ENCODE measurements at regions not wholly inside any gene's neighbourhood (a gene's known extent, or its start where the extent isn't known, plus 50 kb on each side); places are given as distances from the start of the nearest gene placed in this dataset.

- TF ChIP-seq ZNF335 (CRISPR knock-in tag; IDR thresholded peaks at IDR 0.05) (no peak), FOXA1 (IDR thresholded peaks at IDR 0.05) (no peak), FOXA1 (CRISPR knock-in tag; IDR thresholded peaks at IDR 0.05) (peak; percentile 53; the same call in 1 of the 2 replicates), ZMAT5 (CRISPR knock-in tag; IDR thresholded peaks at IDR 0.05; ENCODE audit: borderline replicate concordance, low read depth) (no peak), DMAP1 (CRISPR knock-in tag; IDR thresholded peaks at IDR 0.05) (no peak), ZNF597 (CRISPR knock-in tag; IDR thresholded peaks at IDR 0.05) (no peak), DNMT3B (CRISPR knock-in tag; conservative IDR thresholded peaks at IDR 0.05) (no peak), YEATS4 (CRISPR knock-in tag; IDR thresholded peaks at IDR 0.05; ENCODE audit: borderline replicate concordance) (no peak), BRD4 (CRISPR knock-in tag; IDR thresholded peaks at IDR 0.05) (0 out of 2 replicates have a peak, but pooled peaks have one; percentile 59), HMG20A (CRISPR knock-in tag; IDR thresholded peaks at IDR 0.05; ENCODE audit: borderline replicate concordance) (peak; percentile 85), NR2F1 (CRISPR knock-in tag; IDR thresholded peaks at IDR 0.05) (peak; percentile 98 to 99), FOXP4 (CRISPR knock-in tag; IDR thresholded peaks at IDR 0.05) (peak; percentile 82), ZNF768 (CRISPR knock-in tag; IDR thresholded peaks at IDR 0.05) (peak; percentile 83), ZFYVE20 (CRISPR knock-in tag; IDR thresholded peaks at IDR 0.05; ENCODE audit: borderline replicate concordance, low read depth) (0 out of 2 replicates have a peak, but pooled peaks have one; percentile 67), DRAP1 (CRISPR knock-in tag; IDR thresholded peaks at IDR 0.05) (0 out of 2 replicates have a peak, but pooled peaks have one; percentile 28), FOXC1 (CRISPR knock-in tag; IDR thresholded peaks at IDR 0.05; ENCODE audit: borderline replicate concordance) (peak; percentile 94), THRA (CRISPR knock-in tag; IDR thresholded peaks at IDR 0.05; ENCODE audit: borderline replicate concordance) (peak; percentile 99), TAF1 (CRISPR knock-in tag; IDR thresholded peaks at IDR 0.05) (no peak), REXO4 (CRISPR knock-in tag; IDR thresholded peaks at IDR 0.05; ENCODE audit: borderline replicate concordance) (no peak), ZNF224 (CRISPR knock-in tag; IDR thresholded peaks at IDR 0.05) (no peak)
- TF ChIP-seq, protein P1, sequence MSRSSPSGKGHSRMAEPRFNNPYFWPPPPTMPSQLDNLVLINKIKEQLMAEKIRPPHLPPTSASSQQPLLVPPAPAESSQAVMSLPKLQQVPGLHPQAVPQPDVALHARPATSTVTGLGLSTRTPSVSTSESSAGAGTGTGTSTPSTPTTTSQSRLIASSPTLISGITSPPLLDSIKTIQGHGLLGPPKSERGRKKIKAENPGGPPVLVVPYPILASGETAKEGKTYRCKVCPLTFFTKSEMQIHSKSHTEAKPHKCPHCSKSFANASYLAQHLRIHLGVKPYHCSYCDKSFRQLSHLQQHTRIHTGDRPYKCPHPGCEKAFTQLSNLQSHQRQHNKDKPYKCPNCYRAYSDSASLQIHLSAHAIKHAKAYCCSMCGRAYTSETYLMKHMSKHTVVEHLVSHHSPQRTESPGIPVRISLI (CRISPR knock-in tag; IDR thresholded peaks at IDR 0.05; ENCODE audit: borderline replicate concordance) = 0 out of 2 replicates have a peak, but pooled peaks have one; percentile 13
Measured at GRCh38 chr20:48394415-48395081, 433.3 kb downstream of the PREX1 start (continued).
